ENCODE measurements at regions not wholly inside any gene's neighbourhood (a gene's known extent, or its start where the extent isn't known, plus 50 kb on each side); places are given as distances from the start of the nearest gene placed in this dataset.
"Not testable (repeated sequence)": the region's sequence is repeated elsewhere in the genome, so short reads cannot be mapped to it uniquely, and the experiment has no call there.

- Mint-ChIP-seq H3K27me3 (no peaks in the 10 kb centered on the region), H3K36me3 (no peaks in the 10 kb centered on the region), H3K27ac (no peak overlapping the region), H3K4me1 (no peaks in the 10 kb centered on the region), H3K9me3 (no peaks in the 10 kb centered on the region), H3K4me3 (no peak overlapping the region)
- no peak for ATAC-seq (replicated peaks)
- DNase-seq, result no peak
Measured at GRCh38 chr3:65019443-65020055, 331.7 kb upstream of the ADAMTS9 start.

DNA sequence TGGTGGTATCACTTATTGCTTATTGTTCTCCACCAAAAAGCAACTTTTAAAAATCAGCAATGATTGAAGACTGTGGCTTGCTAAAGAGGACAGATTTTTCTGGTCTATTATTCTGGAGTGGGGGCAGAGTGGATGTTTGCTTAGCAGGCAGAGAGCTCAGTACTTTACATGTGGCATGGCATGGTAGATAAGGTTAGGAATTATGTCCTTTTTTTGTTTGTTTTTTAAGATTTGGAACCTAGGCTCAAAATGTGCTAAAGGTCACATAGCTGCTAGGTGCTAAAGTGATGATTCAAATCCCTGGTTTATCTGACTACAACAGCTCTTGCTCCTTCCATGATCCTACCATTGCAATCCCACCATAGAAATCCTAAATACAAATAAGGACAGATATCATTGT is 331.0 kb upstream of the ADAMTS9 start:
- Mint-ChIP-seq H3K9me3 (peaks cover 0 to 3% of the 10 kb centered on the region in 2 donors), H3K4me1 (no peaks in the 10 kb centered on the region), H3K27ac (no peak overlapping the region), H3K36me3 (no peaks in the 10 kb centered on the region), H3K27me3 (no peaks in the 10 kb centered on the region), H3K4me3 (no peak overlapping the region)
- ATAC-seq (replicated peaks) (no peak), DNase-seq (no peak)

GRCh38 chr3:65017359-65017758 is 329.6 kb upstream of the ADAMTS9 start:
- H3K27ac Mint-ChIP-seq, result no peak overlapping the region
- no peaks in the 10 kb centered on the region for H3K4me1 Mint-ChIP-seq
- DNase-seq, result no peak
- no peaks in the 10 kb centered on the region for H3K36me3 Mint-ChIP-seq
- H3K9me3 Mint-ChIP-seq, result peaks cover 0 to 6% of the 10 kb centered on the region in 2 donors
- H3K27me3 Mint-ChIP-seq, result no peaks in the 10 kb centered on the region
- H3K4me3 Mint-ChIP-seq, result no peak overlapping the region
- no peak for ATAC-seq (replicated peaks)

DNA sequence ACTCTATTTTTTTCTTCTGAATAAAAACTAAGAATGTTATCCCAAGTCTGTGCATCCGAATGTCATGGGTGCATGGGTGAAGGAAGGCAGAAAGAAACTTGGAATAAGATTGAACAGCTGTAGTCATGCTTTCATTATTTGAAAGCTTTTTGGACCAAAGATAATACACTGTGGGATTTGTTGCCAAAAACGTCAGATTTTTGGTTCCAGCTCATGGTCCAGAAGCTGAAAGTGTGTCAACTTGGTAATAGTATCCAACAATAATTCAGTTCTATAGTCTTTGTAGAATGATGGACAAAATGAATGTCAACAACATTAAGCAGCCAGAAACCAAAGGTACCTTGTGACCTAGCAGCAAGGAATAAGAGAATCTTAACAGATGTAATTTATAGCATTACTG is 327.9 kb upstream of the ADAMTS9 start:
- no peak for DNase-seq
- Mint-ChIP-seq H3K4me3 (no peak overlapping the region), H3K9me3 (peaks cover 3 to 10% of the 10 kb centered on the region in 2 donors), H3K36me3 (no peaks in the 10 kb centered on the region), H3K4me1 (no peaks in the 10 kb centered on the region), H3K27me3 (no peaks in the 10 kb centered on the region), H3K27ac (no peak overlapping the region)
- no peak for ATAC-seq (replicated peaks)

DNA sequence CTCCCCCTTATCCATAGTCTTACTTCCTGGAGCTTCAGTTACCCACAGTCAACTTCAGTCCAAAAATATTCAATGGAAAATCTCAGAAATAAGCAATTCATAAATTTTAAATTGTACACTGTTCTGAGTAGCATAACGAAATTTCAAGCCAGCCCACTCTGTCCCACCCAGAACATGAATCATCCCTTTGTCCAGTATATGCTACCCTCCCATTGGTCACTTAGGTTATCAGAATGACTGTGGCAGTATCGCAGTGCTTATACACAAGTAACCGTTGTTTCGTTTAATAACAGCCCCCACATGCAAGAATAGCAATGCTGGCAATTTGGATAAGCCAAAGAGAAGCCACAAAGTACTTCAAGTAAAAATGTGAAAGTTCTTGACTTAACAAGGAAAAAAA is 325.3 kb upstream of the ADAMTS9 start:
- DNase-seq (no peak), ATAC-seq (replicated peaks) (no peak)
- Mint-ChIP-seq H3K4me3 (no peak overlapping the region), H3K9me3 (peaks cover 3 to 11% of the 10 kb centered on the region in 2 donors), H3K27me3 (no peaks in the 10 kb centered on the region), H3K36me3 (no peaks in the 10 kb centered on the region), H3K4me1 (no peaks in the 10 kb centered on the region), H3K27ac (no peak overlapping the region)

- H3K4me1 Mint-ChIP-seq, result no peaks in the 10 kb centered on the region
- DNase-seq (no peak), ATAC-seq (replicated peaks) (no peak)
- no peak overlapping the region for H3K27ac Mint-ChIP-seq
- peaks cover 3 to 13% of the 10 kb centered on the region in 2 donors for H3K9me3 Mint-ChIP-seq
- H3K4me3 Mint-ChIP-seq, result no peak overlapping the region
- no peaks in the 10 kb centered on the region for H3K36me3 Mint-ChIP-seq
- no peaks in the 10 kb centered on the region for H3K27me3 Mint-ChIP-seq
Measured at GRCh38 chr3:65006300-65006739, 318.5 kb upstream of the ADAMTS9 start.

DNA sequence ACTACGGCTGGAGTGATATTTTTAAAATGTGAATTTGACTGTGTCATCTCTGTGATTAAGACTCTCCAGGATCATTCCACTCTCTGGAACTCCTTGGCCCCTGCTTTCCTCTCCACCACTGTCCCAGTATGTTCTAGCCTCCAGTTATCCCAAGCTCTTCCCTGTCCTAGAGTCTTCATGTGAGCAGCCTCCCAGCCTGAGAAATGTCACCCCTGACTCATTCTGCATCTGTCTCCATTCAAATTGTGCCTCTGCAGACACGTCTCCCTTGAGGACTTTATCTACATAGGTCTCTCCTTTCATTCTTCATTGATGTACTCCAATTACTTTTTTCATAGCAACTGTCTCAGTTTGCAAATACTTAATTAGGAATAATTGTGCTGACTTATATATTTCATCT is 317.7 kb upstream of the ADAMTS9 start:
- Mint-ChIP-seq H3K36me3 (no peaks in the 10 kb centered on the region), H3K9me3 (peaks cover 3 to 13% of the 10 kb centered on the region in 2 donors), H3K4me3 (no peak overlapping the region), H3K27me3 (no peaks in the 10 kb centered on the region), H3K27ac (no peak overlapping the region), H3K4me1 (no peaks in the 10 kb centered on the region)
- no peak for ATAC-seq (replicated peaks)
- DNase-seq, result no peak

GRCh38 chr3:65004795-65005295 is 317.0 kb upstream of the ADAMTS9 start:
- no peak for DNase-seq
- H3K36me3 Mint-ChIP-seq, result no peaks in the 10 kb centered on the region
- no peaks in the 10 kb centered on the region for H3K4me1 Mint-ChIP-seq
- no peak overlapping the region for H3K4me3 Mint-ChIP-seq
- H3K27me3 Mint-ChIP-seq, result no peaks in the 10 kb centered on the region
- H3K27ac Mint-ChIP-seq, result no peak overlapping the region
- H3K9me3 Mint-ChIP-seq, result peaks cover 3 to 13% of the 10 kb centered on the region in 2 donors
- no peak for ATAC-seq (replicated peaks)

DNA sequence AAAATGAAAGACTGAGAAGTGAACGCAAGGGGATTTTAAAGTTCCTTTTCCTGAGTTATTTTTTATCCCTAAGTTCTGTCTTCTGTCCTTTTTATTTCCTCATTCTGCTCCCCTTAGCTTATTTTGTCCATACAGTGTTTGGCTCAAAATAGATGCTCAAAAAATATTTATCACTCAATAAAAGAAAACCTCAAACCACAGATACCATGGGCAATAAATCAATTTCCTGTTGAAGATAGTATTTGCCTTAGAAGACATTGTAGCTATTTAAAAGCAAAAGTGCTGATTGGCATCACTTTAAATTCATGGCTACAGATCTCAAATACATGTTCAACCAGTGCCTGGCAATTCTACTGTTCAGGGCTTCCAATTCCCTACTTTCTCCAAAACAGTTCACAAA is 316.5 kb upstream of the ADAMTS9 start:
- Mint-ChIP-seq H3K4me3 (no peak overlapping the region), H3K9me3 (peaks cover 3 to 13% of the 10 kb centered on the region in 2 donors), H3K27me3 (no peaks in the 10 kb centered on the region), H3K4me1 (no peaks in the 10 kb centered on the region), H3K36me3 (no peaks in the 10 kb centered on the region), H3K27ac (no peak overlapping the region)
- DNase-seq (no peak), ATAC-seq (replicated peaks) (no peak)

GRCh38 chr3:65001119-65001518 is 313.3 kb upstream of the ADAMTS9 start:
- H3K36me3 Mint-ChIP-seq; H3K27ac Mint-ChIP-seq; ATAC-seq (replicated peaks); H3K4me3 Mint-ChIP-seq; H3K27me3 Mint-ChIP-seq; H3K4me1 Mint-ChIP-seq; H3K9me3 Mint-ChIP-seq; DNase-seq: not testable (repeated sequence)

GRCh38 chr3:64998317-64998716 is 310.5 kb upstream of the ADAMTS9 start:
- H3K4me1 Mint-ChIP-seq, result no peaks in the 10 kb centered on the region
- no peak for DNase-seq

DNA sequence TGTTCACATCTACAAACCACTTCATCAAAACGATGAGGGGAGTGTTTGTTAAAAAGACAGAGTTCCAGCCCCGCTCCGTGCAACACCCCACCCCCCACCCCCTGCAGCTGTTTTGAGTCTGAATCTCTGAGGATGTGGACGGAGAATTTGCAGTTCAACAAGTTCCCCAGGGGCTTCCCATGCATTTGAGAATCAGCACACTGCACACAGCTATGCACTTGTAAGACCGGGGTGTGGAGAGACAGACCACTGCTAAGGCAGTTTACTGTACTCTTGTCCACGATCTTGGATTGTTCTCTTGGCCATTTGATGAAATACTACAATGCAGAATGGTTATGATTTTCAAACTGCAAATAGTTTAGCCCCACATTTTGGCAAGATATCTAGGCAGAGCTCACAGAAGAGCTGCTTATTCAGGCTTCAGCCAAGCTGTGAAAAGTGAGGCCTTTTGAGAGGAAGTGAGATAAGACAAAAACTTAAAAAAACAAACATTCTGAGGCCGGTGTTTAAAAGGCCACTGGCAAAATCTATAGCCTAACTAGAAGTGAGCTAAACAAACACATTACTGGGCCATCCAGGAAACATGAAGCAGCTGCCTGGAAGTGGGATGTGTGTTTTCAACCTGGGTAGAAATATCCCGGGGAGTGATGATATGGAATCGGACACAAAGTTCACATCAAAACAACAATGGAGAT is 308.2 kb upstream of the ADAMTS9 start:
- H3K27me3 Mint-ChIP-seq, result no peaks in the 10 kb centered on the region
- no peak overlapping the region for H3K4me3 Mint-ChIP-seq
- no peaks in the 10 kb centered on the region for H3K9me3 Mint-ChIP-seq
- no peak for DNase-seq
- H3K27ac Mint-ChIP-seq, result no peak overlapping the region
- no peak for ATAC-seq (replicated peaks)
- H3K4me1 Mint-ChIP-seq, result no peaks in the 10 kb centered on the region
- H3K36me3 Mint-ChIP-seq, result no peaks in the 10 kb centered on the region

More at GRCh38 chr3:64998317-64998716, 310.5 kb upstream of the ADAMTS9 start:
- ATAC-seq (replicated peaks), result no peak
- no peaks in the 10 kb centered on the region for H3K27me3 Mint-ChIP-seq
- peaks cover 0 to 3% of the 10 kb centered on the region in 2 donors for H3K9me3 Mint-ChIP-seq
- H3K4me3 Mint-ChIP-seq, result no peak overlapping the region
- no peak overlapping the region for H3K27ac Mint-ChIP-seq
- no peaks in the 10 kb centered on the region for H3K36me3 Mint-ChIP-seq

GRCh38 chr3:64993781-64994180 is 306.0 kb upstream of the ADAMTS9 start:
- Mint-ChIP-seq H3K4me3 (no peak overlapping the region), H3K27me3 (no peaks in the 10 kb centered on the region), H3K9me3 (no peaks in the 10 kb centered on the region)

GRCh38 chr3:64992530-64993285 is 304.9 kb upstream of the ADAMTS9 start:
- peaks cover 0 to 1% of the 10 kb centered on the region in 2 donors for H3K9me3 Mint-ChIP-seq
- H3K36me3 Mint-ChIP-seq, result no peaks in the 10 kb centered on the region
- no peaks in the 10 kb centered on the region for H3K4me1 Mint-ChIP-seq
- ATAC-seq (replicated peaks) (no peak), DNase-seq (no peak)
- H3K27ac Mint-ChIP-seq, result no peak overlapping the region
- H3K27me3 Mint-ChIP-seq, result no peaks in the 10 kb centered on the region
- H3K4me3 Mint-ChIP-seq, result no peak overlapping the region

More at GRCh38 chr3:64993781-64994180, 306.0 kb upstream of the ADAMTS9 start:
- no peak for DNase-seq
- Mint-ChIP-seq H3K27ac (no peak overlapping the region), H3K36me3 (no peaks in the 10 kb centered on the region), H3K4me1 (no peaks in the 10 kb centered on the region)
- no peak for ATAC-seq (replicated peaks)

Measured in stimulated activated naive B cell treated with anti-CD40 and anti-IgM and Interleukin-4, amounts not matched to agents 10 μg/mL and 1 μg/mL and 100 μg/mL, for 72 hours (primary cell).